ENCODE measurements at regions not wholly inside any gene's neighbourhood (a gene's known extent, or its start where the extent isn't known, plus 50 kb on each side); places are given as distances from the start of the nearest gene placed in this dataset.

DNA sequence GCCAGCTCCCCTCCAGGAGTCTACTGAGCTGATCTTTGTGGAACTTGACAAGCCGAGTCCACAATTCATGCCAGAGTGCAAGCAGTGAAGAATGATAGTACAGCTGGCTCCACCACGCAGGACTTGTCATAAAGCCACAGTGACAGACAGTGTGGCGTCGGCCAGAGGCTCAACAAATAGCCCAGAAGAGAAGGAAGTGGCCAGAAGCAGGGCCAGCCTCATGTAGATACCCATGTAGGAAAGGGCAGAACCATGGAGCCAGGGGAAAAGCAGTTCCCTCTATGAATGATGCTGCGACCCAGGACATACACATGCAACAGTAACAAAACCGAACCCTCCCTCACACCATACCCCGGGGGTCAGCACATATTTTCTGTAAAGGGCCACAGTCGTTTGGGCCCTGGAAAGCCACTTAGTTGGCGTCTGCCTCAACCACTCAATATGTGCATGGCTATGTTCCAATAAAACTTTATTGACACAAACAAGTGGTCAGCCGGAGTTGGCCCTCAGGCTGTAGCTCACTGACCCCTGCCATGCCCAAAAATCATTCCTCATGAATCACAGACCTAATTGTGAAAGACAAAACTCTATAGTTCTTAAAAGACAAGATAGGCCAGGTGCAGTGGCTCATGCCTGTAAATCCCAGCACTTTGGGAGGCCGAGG lies 161.4 kb downstream of the BRD1 start:
- H3K27ac ChIP-seq (ENCODE audit: low read length) = no peak overlapping the region
- H3K27me3 Mint-ChIP-seq = peaks cover 4 to 19% of the 10 kb centered on the region in 2 donors
- ChIA-PET CTCF (interaction anchor here (0.7 kb wide), 2 partner anchors 9 to 18 kb away, joined by 3 to 6 read pairs; no protein-coding TSS in a partner anchor), POLR2A (interaction anchor here in 1 of 2 donors (0.7 kb wide), 1 partner anchor 451 kb away, joined by 3 read pairs; no protein-coding TSS in a partner anchor)
- 85% methylated on average over 11 of the region's 11 CpGs for WGBS (ENCODE audit: insufficient coverage)
- no peaks in the 10 kb centered on the region for H3K9me3 Mint-ChIP-seq
- peaks cover 20 to 34% (median 22%) of the 10 kb centered on the region in 3 donors for H3K4me1 Mint-ChIP-seq
- peak in 1 of 35 experiments; percentile 11 for DNase-seq
- H3K36me3 Mint-ChIP-seq = no peaks in the 10 kb centered on the region
- peak overlapping the region in 2 of 3 donors; percentile 11 to 76 for H3K4me3 Mint-ChIP-seq
- ATAC-seq (replicated peaks in 1 of 4) = no peak
- H3K9me3 ChIP-seq = no peaks in the 10 kb centered on the region
- peaks cover 7 to 31% of the 10 kb centered on the region in 2 experiments for H3K4me1 ChIP-seq (ENCODE audit: control insufficient read depth in 1 of 2, extremely low read depth in 1 of 2, insufficient read depth in 2 of 2, low read length in 2 of 2)
- peaks cover 0 to 20% of the 10 kb centered on the region in 2 experiments for H3K27me3 ChIP-seq (replicated peaks in 1 of 2; ENCODE audit: control insufficient read depth in 2 of 2, extremely low read depth in 1 of 2, insufficient read depth in 2 of 2, low read length in 1 of 2)
- H3K36me3 ChIP-seq (ENCODE audit: control insufficient read depth in 2 of 2, extremely low read depth in 1 of 2, insufficient read depth in 1 of 2, low read length in 1 of 2) = no peaks in the 10 kb centered on the region
- peak overlapping the region; percentile 85 to 88 for H3K27ac Mint-ChIP-seq
- H3K4me3 ChIP-seq (ENCODE audit: control insufficient read depth in 1 of 2, extremely low read depth in 1 of 2, low read length in 1 of 2) = no peak overlapping the region

DNA sequence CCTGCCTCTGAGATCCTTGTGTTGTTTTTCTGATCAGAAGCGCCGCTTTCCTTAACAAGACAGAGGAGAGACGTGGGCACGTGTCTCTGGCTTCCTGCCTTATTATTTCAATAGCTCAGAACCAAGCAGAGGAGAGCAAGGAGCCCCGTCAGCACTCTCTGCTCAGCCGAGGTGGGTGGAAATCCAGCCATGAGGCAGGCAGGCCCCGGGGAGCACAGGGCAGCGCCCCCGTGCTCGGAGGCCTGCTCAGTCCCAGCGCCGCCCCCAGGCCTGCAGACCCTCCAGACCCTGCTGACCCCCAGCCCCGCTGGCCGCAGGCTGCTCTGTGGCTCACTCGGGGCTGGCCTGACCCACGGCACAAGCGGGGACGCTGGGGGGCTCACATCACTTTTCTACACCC lies 162.8 kb downstream of the BRD1 start:
- H3K36me3 Mint-ChIP-seq = no peaks in the 10 kb centered on the region
- no peak overlapping the region for H3K4me3 Mint-ChIP-seq
- peaks cover 0 to 15% of the 10 kb centered on the region in 2 donors for H3K27me3 Mint-ChIP-seq
- peaks cover 16 to 30% (median 18%) of the 10 kb centered on the region in 3 donors for H3K4me1 Mint-ChIP-seq
- Histone ChIP-seq H3K27me3 (replicated peaks in 1 of 2; ENCODE audit: control insufficient read depth in 2 of 2, extremely low read depth in 1 of 2, insufficient read depth in 2 of 2, low read length in 1 of 2) (peaks cover 0 to 12% of the 10 kb centered on the region in 2 experiments), H3K27ac (ENCODE audit: low read length) (no peak overlapping the region), H3K4me1 (ENCODE audit: control insufficient read depth in 1 of 2, extremely low read depth in 1 of 2, insufficient read depth in 2 of 2, low read length in 2 of 2) (peaks cover 7 to 23% of the 10 kb centered on the region in 2 experiments), H3K4me3 (ENCODE audit: control insufficient read depth in 1 of 2, extremely low read depth in 1 of 2, low read length in 1 of 2) (no peak overlapping the region), H3K9me3 (no peaks in the 10 kb centered on the region), H3K36me3 (ENCODE audit: control insufficient read depth in 2 of 2, extremely low read depth in 1 of 2, insufficient read depth in 1 of 2, low read length in 1 of 2) (no peaks in the 10 kb centered on the region)
- WGBS (ENCODE audit: insufficient coverage) = 68% methylated on average over 7 of the region's 18 CpGs
- CTCF ChIA-PET = interaction anchor here in 1 of 2 donors (0.7 kb wide), 1 partner anchor 258 kb away, joined by 3 read pairs; no protein-coding TSS in a partner anchor
- no peaks in the 10 kb centered on the region for H3K9me3 Mint-ChIP-seq
- no peak overlapping the region for H3K27ac Mint-ChIP-seq
- ATAC-seq (replicated peaks in 1 of 4) = no peak
- POLR2A ChIA-PET = no interaction called here
- DNase-seq = peak in 2 of 35 experiments; percentile 2 to 16

GRCh38 chr22:49664371-49664881 lies 163.2 kb downstream of the BRD1 start:
- Histone ChIP-seq H3K4me3 (ENCODE audit: control insufficient read depth in 1 of 2, extremely low read depth in 1 of 2, low read length in 1 of 2) (no peak overlapping the region), H3K27ac (ENCODE audit: low read length) (no peak overlapping the region), H3K4me1 (ENCODE audit: control insufficient read depth in 1 of 2, extremely low read depth in 1 of 2, insufficient read depth in 2 of 2, low read length in 2 of 2) (peaks cover 7 to 23% of the 10 kb centered on the region in 2 experiments), H3K36me3 (ENCODE audit: control insufficient read depth in 2 of 2, extremely low read depth in 1 of 2, insufficient read depth in 1 of 2, low read length in 1 of 2) (no peaks in the 10 kb centered on the region), H3K27me3 (replicated peaks in 1 of 2; ENCODE audit: control insufficient read depth in 2 of 2, extremely low read depth in 1 of 2, insufficient read depth in 2 of 2, low read length in 1 of 2) (peaks cover 0 to 12% of the 10 kb centered on the region in 2 experiments), H3K9me3 (no peaks in the 10 kb centered on the region)
- peak in 1 of 35 experiments; percentile 11 for DNase-seq
- Mint-ChIP-seq H3K4me3 (no peak overlapping the region), H3K9me3 (no peaks in the 10 kb centered on the region), H3K4me1 (peaks cover 16 to 30% (median 18%) of the 10 kb centered on the region in 3 donors), H3K36me3 (no peaks in the 10 kb centered on the region), H3K27me3 (peaks cover 0 to 15% of the 10 kb centered on the region in 2 donors), H3K27ac (no peak overlapping the region)
- WGBS (ENCODE audit: insufficient coverage) = 87% methylated on average over 21 of the region's 21 CpGs
- ATAC-seq (replicated peaks in 1 of 4) = no peak
- ChIA-PET POLR2A (no interaction called here), CTCF (no interaction called here)

GRCh38 chr22:49663823-49664222 lies 163.8 kb downstream of the BRD1 start:
- ATAC-seq (replicated peaks in 1 of 4) = no peak
- no peak overlapping the region for H3K4me3 Mint-ChIP-seq
- H3K27ac Mint-ChIP-seq = no peak overlapping the region
- CTCF ChIA-PET = no interaction called here
- Histone ChIP-seq H3K36me3 (ENCODE audit: control insufficient read depth in 2 of 2, extremely low read depth in 1 of 2, insufficient read depth in 1 of 2, low read length in 1 of 2) (no peaks in the 10 kb centered on the region), H3K4me1 (ENCODE audit: control insufficient read depth in 1 of 2, extremely low read depth in 1 of 2, insufficient read depth in 2 of 2, low read length in 2 of 2) (peaks cover 7 to 23% of the 10 kb centered on the region in 2 experiments), H3K4me3 (ENCODE audit: control insufficient read depth in 1 of 2, extremely low read depth in 1 of 2, low read length in 1 of 2) (no peak overlapping the region), H3K27me3 (replicated peaks in 1 of 2; ENCODE audit: control insufficient read depth in 2 of 2, extremely low read depth in 1 of 2, insufficient read depth in 2 of 2, low read length in 1 of 2) (peaks cover 0 to 7% of the 10 kb centered on the region in 2 experiments), H3K9me3 (no peaks in the 10 kb centered on the region), H3K27ac (ENCODE audit: low read length) (no peak overlapping the region)
- 94% methylated on average over 6 of the region's 7 CpGs for whole genome bisulfite sequencing (ENCODE audit: insufficient coverage)
- no peaks in the 10 kb centered on the region for H3K36me3 Mint-ChIP-seq
- H3K9me3 Mint-ChIP-seq = no peaks in the 10 kb centered on the region
- POLR2A ChIA-PET = no interaction called here
- peaks cover 0 to 9% of the 10 kb centered on the region in 2 donors for H3K27me3 Mint-ChIP-seq
- peaks cover 16 to 27% (median 18%) of the 10 kb centered on the region in 3 donors for H3K4me1 Mint-ChIP-seq
- peak in 1 of 35 experiments; percentile 7 for DNase-seq

DNA sequence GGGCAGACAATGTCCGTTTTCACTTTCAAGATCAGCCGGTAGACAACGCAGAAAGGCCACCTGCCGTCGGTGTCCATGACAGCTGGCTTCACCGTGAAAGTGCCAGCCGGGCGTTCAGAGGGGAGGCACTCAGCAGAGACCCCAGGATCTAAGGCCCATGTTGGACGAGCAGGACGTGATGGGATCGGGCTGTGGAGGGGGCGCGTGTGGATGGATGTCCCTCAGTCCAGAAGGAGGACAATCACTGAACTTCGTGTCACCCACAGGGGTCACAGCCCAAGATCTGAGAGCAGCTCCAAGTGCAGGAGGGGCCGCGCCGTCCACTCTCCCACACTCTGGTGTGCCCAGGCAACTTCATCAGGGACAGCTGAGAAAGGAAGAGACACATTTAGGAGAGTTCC lies 164.4 kb downstream of the BRD1 start:
- Mint-ChIP-seq H3K27me3 (peaks cover 0 to 7% of the 10 kb centered on the region in 2 donors), H3K4me1 (peaks cover 16 to 26% (median 20%) of the 10 kb centered on the region in 3 donors), H3K36me3 (no peaks in the 10 kb centered on the region), H3K4me3 (no peak overlapping the region), H3K27ac (no peak overlapping the region), H3K9me3 (no peaks in the 10 kb centered on the region)
- Histone ChIP-seq H3K27ac (ENCODE audit: low read length) (no peak overlapping the region), H3K27me3 (replicated peaks in 1 of 2; ENCODE audit: control insufficient read depth in 2 of 2, extremely low read depth in 1 of 2, insufficient read depth in 2 of 2, low read length in 1 of 2) (peaks cover 0 to 2% of the 10 kb centered on the region in 2 experiments), H3K4me3 (ENCODE audit: control insufficient read depth in 1 of 2, extremely low read depth in 1 of 2, low read length in 1 of 2) (no peak overlapping the region), H3K9me3 (no peaks in the 10 kb centered on the region), H3K36me3 (ENCODE audit: control insufficient read depth in 2 of 2, extremely low read depth in 1 of 2, insufficient read depth in 1 of 2, low read length in 1 of 2) (no peaks in the 10 kb centered on the region), H3K4me1 (ENCODE audit: control insufficient read depth in 1 of 2, extremely low read depth in 1 of 2, insufficient read depth in 2 of 2, low read length in 2 of 2) (peaks cover 4 to 22% of the 10 kb centered on the region in 2 experiments)
- POLR2A ChIA-PET = no interaction called here
- DNase-seq = peak in 2 of 35 experiments; percentile 10 to 20
- 90% methylated on average over 17 of the region's 17 CpGs for WGBS (ENCODE audit: insufficient coverage)
- no peak for ATAC-seq (replicated peaks in 1 of 4)
- CTCF ChIA-PET = no interaction called here

GRCh38 chr22:49662681-49663080 lies 165.0 kb downstream of the BRD1 start:
- Mint-ChIP-seq H3K9me3 (no peaks in the 10 kb centered on the region), H3K27me3 (peaks cover 0 to 7% of the 10 kb centered on the region in 2 donors), H3K4me3 (no peak overlapping the region), H3K27ac (no peak overlapping the region), H3K36me3 (no peaks in the 10 kb centered on the region), H3K4me1 (peaks cover 22 to 28% (median 23%) of the 10 kb centered on the region in 3 donors)
- H3K9me3 ChIP-seq = no peaks in the 10 kb centered on the region
- DNase-seq (peak in 1 of 35 experiments; percentile 15), ATAC-seq (replicated peaks in 1 of 4) (no peak)
- H3K4me3 ChIP-seq (ENCODE audit: control insufficient read depth in 1 of 2, extremely low read depth in 1 of 2, low read length in 1 of 2) = no peak overlapping the region
- CTCF ChIA-PET = no interaction called here
- peaks cover 2 to 23% of the 10 kb centered on the region in 2 experiments for H3K4me1 ChIP-seq (ENCODE audit: control insufficient read depth in 1 of 2, extremely low read depth in 1 of 2, insufficient read depth in 2 of 2, low read length in 2 of 2)
- H3K27ac ChIP-seq (ENCODE audit: low read length) = no peak overlapping the region
- WGBS (ENCODE audit: insufficient coverage) = 89% methylated on average over 17 of the region's 18 CpGs
- POLR2A ChIA-PET = no interaction called here
- H3K27me3 ChIP-seq (replicated peaks in 1 of 2; ENCODE audit: control insufficient read depth in 2 of 2, extremely low read depth in 1 of 2, insufficient read depth in 2 of 2, low read length in 1 of 2) = peaks cover 0 to 4% of the 10 kb centered on the region in 2 experiments
- no peaks in the 10 kb centered on the region for H3K36me3 ChIP-seq (ENCODE audit: control insufficient read depth in 2 of 2, extremely low read depth in 1 of 2, insufficient read depth in 1 of 2, low read length in 1 of 2)

Data from T-cell (primary cell).